ENCODE measurements at regions not wholly inside any gene's neighbourhood (a gene's known extent, or its start where the extent isn't known, plus 50 kb on each side); places are given as distances from the start of the nearest gene placed in this dataset.

GRCh38 chr7:1286946-1287645 lies 54.4 kb downstream of the UNCX start:
- no peak for FAIRE-seq
- DNase-seq (ENCODE audit: extremely low spot score, insufficient read length, low read depth): no peak

DNA sequence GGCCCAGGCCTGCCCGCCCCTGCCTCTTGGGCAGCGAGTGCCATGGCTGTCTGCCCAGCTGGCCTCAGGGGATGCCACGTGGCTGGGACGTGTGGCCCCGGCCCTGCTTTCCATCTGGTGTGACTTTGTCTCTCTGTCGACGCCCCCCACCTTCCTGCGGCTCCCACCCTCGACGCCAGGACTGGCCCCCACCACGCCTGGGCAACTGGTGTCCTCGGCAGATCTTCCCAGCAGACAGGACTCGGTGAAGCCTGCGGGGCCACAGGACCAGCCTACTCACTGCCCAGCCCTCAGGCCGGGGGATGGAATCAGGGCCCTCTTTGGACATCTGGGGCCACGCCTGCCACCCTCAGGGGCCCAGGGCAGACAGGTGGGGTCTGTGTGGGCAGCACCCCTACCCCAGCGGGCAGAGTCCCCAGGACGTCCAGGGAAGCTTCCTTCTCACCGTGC lies 55.1 kb downstream of the UNCX start:
- DNase-seq (ENCODE audit: extremely low spot score, insufficient read length, low read depth): no peak
- FAIRE-seq: no peak

- DNase-seq (ENCODE audit: extremely low spot score, insufficient read length, low read depth) (no peak), FAIRE-seq (no peak)
Observed at GRCh38 chr7:1288390-1288995, 55.8 kb downstream of the UNCX start.

GRCh38 chr7:1288996-1289551 lies 56.4 kb downstream of the UNCX start:
- FAIRE-seq (no peak), DNase-seq (ENCODE audit: extremely low spot score, insufficient read length, low read depth) (no peak)

GRCh38 chr7:1289666-1290025 lies 57.0 kb downstream of the UNCX start:
- no peak for FAIRE-seq
- DNase-seq (ENCODE audit: extremely low spot score, insufficient read length, low read depth): no peak

DNA sequence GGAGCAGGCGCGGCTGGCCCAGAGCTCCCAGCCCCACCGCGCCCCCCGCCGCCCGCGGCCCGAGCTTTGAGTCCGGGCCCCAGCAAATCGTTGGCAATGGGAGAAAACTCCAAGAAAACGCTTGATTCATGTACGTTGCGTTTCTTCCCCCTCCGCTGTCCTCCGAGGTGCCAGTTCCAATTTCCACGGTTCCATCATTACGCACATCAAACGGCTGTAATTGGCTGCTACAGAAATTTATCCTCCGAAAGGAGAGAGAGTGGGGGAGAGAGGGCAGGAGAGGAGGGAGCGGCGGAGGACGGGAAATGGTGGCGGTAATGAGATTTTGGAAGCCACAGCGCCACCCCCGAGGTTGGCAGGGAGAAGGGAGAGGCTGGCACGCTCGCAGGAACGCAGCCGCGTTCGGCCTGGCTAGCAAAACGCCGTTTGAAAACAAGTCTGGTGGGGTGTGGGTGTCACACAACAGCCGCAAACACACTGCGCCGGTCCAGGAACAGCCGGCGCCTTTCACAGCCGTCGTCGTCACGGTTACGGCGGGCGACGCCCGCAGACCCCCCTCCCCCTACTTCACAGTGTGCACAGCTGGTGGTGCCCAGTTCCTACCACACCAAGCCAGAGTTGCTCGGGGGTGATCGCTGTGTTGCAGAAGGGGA lies 57.5 kb downstream of the UNCX start:
- FAIRE-seq (no peak), DNase-seq (ENCODE audit: extremely low spot score, insufficient read length, low read depth) (no peak)

DNA sequence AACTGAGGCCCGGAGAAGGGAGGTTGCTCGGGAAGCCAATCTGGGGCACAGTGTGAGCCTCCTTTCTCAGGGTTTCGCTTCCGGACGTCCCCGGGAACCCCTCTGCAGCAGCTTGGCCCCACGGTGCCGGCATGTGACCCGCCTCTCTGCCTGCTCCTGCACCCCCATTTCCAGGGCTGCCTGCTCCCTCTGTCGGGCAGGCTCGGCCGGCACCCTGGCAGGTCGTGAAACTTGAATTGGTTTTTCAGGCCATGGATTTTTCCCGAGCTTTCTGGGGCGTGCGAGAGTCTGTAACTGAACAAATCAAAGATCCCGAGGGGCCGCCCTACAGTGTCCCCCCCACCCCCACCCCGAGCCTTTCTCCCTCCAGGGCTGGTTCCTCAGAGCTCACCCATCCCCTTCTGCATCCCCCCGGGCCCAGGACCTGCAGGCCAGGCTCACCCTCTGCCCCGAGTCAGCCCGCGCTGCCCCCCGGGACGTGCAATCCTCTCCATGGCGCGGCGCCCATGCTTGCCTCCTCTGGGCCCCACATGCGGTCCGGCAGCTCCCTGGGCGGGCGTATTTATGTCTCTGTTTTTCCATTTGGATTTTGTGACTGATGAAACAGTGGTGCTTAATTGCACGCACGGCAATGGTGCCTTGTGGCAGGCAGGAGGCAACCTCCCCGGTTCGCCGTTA lies 58.1 kb downstream of the UNCX start:
- no peak for FAIRE-seq
- no peak for DNase-seq (ENCODE audit: extremely low spot score, insufficient read length, low read depth)

DNA sequence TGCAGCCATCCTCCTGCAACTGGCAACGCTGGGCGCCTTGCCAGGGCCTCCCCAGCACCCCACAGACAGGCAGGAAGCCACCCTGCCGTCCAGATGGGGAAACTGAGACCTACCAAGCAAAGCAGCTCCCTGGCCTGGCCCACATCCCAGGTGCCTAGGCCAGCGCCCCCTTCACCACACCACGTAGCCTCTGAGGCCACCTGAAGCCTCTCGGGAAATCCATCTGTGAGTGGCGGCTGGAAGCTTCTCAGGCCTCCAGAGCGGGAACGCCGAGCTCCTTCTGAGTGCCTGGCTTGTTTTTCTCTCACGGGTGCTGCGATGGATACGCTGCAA lies 58.7 kb downstream of the UNCX start:
- DNase-seq (ENCODE audit: extremely low spot score, insufficient read length, low read depth) (no peak), FAIRE-seq (no peak)

GRCh38 chr7:1291845-1292765 lies 59.4 kb downstream of the UNCX start:
- FAIRE-seq (no peak), DNase-seq (ENCODE audit: extremely low spot score, insufficient read length, low read depth) (no peak)

DNA sequence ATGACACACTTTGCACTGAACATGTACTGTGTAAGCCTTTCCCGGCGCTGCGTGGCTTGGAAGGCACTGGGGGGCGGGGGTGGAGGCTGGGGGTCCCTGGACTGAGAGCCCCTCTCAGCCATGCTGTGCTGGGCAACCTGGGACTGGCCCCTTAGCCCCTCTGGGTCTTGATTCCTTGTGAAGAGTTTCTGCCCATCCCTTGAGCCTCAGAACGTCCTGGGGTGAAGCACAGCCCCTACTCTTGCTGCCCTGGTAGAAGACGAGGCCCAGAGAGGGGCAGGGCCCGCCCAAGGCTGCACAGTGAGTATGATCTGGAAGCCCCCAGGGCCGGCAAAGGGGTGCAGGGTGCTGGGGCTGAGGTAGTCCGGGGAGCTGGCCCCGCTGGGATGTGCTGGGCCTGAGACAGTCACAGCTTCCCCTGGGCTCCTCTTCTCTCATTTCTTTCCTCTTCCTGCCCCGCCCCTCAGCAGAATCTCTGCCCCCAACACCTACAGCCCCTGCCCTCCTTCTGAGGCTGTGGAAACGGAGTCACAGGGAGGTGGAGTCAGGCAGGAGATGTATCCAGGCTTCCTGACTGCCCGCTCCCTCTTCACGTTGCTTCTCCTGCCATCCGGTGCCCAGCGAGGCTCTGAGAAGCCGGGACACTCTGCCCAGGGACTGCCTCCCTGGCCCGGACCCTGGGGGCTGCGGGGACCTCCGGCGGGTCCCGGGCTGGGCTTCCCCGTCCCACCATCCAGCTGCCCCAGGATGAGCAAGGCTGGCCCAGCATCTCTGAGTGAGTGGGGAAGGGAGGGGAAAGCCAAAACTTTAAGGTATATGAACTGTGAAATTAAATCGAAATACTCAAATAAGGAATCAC lies 60.5 kb downstream of the UNCX start:
- FAIRE-seq: no peak
- no peak for DNase-seq (ENCODE audit: extremely low spot score, insufficient read length, low read depth)

DNA sequence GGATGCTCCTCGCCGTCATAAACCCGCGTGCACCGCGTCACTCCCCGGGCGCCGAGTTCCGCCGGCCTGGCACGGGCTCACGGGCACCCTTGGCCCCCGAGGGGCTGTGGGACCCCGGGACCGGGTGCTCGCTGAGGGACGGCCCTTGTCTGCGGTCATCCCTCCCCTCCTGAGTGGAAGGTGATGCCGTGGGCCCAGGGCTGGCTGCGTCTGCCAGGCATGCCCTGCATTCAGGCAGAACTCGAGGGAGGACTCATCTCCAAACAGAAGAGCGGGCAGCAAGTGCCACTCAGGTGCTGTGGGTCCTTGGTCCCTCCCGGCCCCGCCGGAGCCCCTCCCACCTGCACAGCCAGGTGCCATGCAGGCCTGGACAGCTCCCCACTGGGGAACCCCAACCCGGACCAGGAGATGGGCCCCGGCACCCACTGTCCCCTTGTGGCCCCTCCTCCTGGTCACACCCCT lies 61.3 kb downstream of the UNCX start:
- no peak for FAIRE-seq

DNA sequence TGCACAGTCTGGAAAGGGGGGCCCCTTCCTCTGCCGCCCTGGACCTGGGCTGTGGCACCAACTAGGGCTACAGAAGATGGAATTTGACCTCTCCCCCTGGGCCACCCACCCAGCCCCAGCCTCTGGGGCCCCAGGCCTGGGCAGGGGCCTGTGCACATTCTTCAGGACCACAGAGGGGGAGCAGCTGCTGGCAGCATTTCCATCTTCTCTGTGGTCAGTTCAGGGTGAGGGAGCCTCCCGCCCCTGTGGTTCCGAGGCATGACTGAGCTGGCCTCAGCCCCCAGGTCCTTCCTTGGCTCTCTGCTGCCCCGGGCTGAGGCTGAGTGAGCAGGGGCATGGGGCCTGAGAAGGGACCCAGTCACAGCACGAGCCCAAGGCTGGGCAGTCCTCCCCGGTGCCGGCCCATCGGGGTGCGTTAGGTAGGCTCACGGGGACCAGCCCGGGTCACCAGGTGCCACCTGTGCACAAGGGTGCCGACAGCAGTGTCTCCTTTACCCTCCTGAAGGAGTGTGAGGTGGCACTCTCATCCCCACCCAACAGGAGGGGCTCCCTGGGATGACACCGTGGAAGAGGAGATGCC lies 63.2 kb downstream of the UNCX start:
- no peak for FAIRE-seq
- no peak for DNase-seq (ENCODE audit: extremely low spot score, insufficient read length, low read depth)

More for the DNA sequence above, 61.3 kb downstream of the UNCX start:
- DNase-seq (ENCODE audit: extremely low spot score, insufficient read length, low read depth): no peak

GRCh38 chr7:1296356-1296981 lies 63.8 kb downstream of the UNCX start:
- no peak for DNase-seq (ENCODE audit: extremely low spot score, insufficient read length, low read depth)
- no peak for FAIRE-seq

DNA sequence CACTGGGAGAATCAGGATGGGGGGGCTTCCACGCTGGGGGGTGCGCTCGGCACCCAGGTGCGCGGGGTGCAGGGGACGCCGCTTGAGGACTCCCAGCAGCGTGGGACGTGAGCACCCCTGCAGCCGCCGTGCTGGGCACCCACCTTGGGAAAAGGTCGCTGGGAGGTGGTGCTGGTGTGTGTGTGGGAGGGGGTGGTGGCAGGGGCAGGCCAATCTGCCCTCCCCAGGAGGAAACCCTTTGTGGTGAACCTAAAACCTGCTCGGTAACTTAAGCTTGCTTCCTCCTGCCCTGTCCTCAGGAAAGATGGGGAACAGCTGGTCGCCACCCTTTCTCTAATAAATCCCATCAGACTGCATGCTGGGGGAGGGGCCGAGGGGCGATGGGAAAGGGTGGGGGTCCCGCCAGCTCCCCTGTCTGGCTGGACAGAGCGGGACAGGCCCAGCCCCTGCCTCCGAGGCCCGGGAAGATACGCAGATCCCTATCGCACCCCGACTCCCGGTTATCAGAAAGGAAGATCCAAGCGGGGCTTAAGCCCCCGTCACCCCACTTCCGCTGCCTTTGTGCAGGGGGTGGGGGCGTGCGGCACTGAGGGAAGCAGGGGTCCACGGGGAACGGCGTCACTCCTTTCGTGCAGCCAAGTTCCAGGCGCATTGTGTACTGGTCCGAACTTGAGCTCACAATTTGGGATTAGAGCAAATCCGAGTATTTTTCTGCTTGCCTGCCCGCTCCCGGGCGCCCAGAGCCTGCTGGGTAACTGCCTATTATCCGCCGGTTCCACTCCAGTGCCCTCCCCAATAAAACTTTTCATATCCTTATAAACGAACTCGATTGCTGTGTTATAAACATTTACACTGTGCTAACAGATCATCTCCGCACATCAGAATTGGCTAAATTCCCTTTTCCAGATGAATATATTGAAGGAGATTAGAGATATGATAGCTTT lies 64.6 kb downstream of the UNCX start:
- DNase-seq (ENCODE audit: extremely low spot score, insufficient read length, low read depth): no peak
- no peak for FAIRE-seq

GRCh38 chr7:1298051-1298930 lies 65.6 kb downstream of the UNCX start:
- DNase-seq (ENCODE audit: extremely low spot score, insufficient read length, low read depth) (no peak), FAIRE-seq (no peak)

Data from GM18507 (cell line).